HuH-7.5 (cell line): ENCODE measurements at regions not wholly inside any gene's neighbourhood (a gene's known extent, or its start where the extent isn't known, plus 50 kb on each side); places are given as distances from the start of the nearest gene placed in this dataset.

Experiments
- DNase-seq: peaks from one replicate; pipeline ENCODE4 v3.0.0; 2011; ENCODE audit warnings: low spot score

DNA sequence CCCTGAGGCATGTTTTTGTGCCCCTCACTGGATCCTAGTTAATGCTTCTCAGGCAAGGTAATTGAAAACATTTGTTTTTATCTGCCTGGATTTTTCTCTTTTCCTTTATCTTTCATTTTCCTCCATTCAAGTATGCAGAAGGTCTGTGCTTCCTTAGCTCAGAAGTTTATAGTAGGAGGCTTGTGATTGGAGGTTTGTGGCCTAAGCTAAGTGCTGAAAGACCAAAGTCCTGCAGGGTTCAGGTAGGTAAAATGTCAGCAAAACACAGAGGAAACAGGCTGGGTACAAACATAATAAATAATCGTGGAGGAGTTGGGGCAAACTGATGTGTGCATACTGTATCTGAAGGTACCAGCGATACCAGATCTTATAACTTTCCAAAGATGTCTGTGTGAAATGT lies 230.9 kb upstream of the KLF4 start:
- no peak for DNase-seq

DNA sequence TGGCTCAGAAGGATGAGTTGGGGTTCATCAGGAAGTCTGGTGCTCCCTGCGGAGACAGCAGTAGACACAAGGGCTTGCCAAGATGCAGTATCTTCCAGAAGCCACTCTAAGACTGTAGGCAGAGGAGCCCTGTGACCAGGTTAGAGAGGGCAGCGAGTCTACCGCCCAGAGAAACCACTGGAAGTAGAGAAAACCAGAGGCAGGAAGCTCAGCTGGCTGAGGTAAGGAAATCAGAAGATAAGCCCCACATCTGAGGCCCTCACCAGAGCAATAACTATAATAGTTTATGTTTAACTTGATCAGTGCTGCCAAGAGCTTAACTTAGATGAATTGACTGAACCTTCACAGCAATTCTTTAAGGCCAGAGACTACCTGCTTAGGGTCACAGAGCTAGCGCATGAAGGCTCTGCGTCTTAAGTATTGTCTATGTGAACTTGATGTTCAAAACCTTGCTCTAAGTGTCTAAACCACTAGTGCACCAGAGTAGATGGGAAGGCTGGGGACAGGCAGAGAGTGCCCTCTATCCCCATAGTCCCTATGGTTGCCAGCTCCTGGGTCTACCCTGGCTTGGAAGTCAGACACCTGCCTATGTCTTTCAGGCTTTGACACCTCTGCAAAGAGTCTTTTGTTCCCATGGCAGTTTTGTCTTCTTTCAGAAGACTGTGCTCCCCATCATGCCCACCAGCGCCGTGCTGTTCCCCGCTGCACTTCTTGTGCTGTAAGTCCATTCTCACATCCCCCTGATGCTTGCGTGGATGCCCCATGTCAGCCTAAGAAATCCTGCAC lies 228.2 kb upstream of the KLF4 start:
- DNase-seq, result no peak

DNA sequence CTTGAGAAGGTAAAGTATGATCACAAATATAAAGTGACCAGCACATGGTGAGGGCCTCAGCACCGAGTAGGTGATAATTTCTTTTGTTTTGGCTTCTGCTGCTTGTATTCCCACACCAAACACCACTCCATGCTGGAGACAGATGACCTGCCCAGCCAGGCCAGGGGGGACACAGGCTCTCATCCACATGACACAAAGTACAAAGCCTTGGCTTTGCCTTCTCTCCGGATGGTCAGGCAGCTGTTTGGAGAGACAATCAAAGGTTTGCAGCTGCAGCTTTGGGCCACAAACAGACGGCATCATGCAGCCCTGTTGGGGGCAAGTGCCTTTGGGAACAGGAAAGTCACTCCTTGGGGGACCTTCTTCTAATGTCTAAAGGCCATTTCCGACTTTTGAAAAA lies 226.2 kb upstream of the KLF4 start:
- DNase-seq, result no peak

DNA sequence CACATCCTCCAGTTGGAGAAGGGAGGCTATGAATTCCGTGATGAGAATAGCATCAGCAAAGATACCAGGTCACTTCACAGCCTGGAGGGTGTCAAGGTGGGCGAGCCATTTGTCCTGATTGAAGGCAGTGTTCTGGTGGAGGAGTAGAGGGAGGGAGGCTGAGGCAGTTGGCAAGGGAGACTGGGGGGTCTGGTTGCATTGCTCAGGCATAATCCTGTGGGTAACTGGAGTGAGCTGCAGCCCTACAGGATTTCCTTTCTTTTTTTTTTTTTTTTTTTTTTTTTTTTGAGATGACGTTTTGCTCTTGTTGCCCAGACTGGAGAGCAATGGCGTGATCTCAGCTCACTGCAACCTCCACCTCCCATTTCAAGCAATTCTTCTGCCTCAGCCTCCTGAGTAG lies 223.9 kb upstream of the KLF4 start:
- no peak for DNase-seq

GRCh38 chr9:107712390-107712789 lies 222.8 kb upstream of the KLF4 start:
- DNase-seq, result no peak

GRCh38 chr9:107711542-107711941 lies 222.0 kb upstream of the KLF4 start:
- no peak for DNase-seq

- no peak for DNase-seq
Measured at GRCh38 chr9:107710953-107711352, 221.4 kb upstream of the KLF4 start.

GRCh38 chr9:107710546-107710945 lies 221.0 kb upstream of the KLF4 start:
- DNase-seq, result no peak

DNA sequence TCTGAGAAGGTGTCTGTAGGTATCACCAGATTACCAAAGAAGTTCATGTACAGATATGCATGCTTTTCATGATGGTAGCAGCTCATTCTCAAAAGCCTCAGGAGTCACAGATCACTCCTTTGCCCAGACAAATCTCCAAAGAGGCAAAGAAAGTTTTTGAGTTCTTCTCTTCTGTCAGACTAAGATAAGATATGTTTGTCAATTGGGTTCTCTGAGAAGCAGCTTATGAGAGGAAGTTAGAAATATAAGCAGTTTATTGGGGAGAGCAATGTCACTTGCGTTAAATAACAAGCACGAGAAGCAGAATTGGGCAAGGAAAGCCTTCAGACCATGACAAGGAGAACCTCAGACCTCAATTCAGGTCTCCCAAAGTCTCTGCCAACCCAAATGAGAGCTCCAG lies 219.2 kb upstream of the KLF4 start:
- DNase-seq, result no peak

DNA sequence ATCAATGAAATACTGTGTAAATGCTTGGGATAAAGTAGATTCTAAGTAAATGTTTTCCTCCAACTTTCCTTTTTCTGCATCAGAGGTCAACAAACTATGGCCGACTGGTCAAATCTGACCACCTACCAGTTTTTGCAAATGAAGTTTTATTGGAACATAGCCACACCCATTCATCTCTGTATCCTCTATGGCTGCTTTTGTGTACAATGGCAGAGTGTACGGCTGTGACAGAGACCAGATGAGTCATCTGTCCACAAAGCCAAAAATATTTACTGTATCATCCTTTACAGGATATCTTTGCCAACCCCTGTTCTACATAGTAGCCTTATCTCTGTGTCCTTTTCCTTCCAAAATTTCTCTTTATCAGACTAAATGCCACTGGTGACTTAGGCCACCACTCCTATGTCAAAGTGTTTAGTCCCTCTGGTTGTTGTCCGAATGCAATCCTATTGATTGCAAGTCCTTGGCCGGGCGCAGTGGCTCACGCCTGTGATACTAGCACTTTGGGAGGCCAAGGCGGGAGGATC lies 218.4 kb upstream of the KLF4 start:
- no peak for DNase-seq

- DNase-seq, result no peak
Measured at GRCh38 chr9:107707428-107707837, 217.9 kb upstream of the KLF4 start.

DNA sequence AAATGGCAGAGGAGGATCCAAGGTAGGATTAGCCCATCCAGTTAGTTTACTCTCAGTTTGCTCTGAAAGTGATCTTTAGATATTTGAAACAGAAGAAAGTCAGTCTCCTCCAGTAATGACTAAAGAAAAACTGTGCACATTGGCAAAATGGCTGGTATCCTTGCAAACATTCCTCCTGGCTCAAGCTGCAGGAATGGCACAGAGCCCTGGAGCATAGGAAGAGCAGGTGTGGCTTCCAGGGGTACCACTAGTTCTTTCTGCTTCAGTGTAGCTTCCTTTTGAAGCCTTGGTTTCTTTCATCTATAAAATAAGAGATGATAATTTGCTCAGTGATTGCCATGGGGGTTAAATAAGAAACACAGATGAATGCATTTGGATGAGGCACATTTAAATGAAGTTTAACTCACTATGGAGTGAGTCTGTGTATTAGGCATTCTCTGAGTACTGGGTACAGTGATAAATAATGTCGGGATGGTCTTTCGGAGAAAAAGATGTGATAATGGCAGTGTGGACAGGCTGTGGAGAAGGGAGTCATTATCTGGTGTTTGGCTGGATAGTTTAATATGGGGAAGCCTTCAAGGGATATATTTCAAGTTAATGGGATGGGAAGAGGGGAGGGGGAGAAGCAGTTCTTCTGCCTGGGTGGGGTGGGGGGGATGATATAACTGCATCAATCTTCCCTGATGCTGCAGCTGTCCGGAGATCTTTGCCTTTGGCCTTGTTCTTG lies 217.3 kb upstream of the KLF4 start:
- DNase-seq, result no peak

- DNase-seq, result no peak
Measured at GRCh38 chr9:107705521-107705920, 216.0 kb upstream of the KLF4 start.

DNA sequence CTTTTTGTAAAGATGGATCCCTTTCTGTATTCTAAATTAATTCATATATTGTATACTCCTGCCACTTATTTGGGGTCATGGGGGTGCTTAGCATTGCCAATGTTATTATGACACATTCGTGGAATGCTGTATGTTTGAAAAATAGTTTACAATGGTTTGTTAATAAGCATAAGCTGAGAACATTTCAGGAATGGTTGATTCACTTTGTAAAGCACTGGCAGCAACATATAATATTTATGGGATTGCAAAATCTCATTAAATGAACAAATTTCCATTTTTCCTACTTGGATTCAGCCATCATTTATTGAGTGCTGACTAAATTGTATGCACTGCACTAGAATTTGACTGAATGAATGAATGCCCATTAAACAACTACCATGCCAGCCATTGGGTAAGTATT lies 215.2 kb upstream of the KLF4 start:
- no peak for DNase-seq

GRCh38 chr9:107703651-107704050 lies 214.1 kb upstream of the KLF4 start:
- no peak for DNase-seq

DNA sequence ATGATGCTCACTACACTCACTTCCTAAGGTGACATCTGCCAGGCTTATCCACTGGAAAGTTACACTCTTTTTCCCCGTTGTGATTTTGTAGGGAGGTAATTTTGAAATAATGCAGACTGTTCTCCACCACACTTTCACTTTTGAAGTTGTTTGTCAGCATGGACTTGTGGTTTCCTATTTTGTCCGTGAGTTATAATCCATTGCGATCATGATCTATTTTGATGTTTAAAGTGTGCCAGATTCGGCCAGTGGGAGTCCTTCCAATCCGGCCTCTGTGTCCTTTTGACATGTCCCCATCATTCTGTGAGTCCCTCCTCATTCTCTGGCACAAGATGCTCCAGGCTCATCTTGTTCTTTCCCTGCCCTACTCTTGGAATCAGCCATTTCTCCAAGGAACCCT lies 211.3 kb upstream of the KLF4 start:
- DNase-seq, result no peak

DNA sequence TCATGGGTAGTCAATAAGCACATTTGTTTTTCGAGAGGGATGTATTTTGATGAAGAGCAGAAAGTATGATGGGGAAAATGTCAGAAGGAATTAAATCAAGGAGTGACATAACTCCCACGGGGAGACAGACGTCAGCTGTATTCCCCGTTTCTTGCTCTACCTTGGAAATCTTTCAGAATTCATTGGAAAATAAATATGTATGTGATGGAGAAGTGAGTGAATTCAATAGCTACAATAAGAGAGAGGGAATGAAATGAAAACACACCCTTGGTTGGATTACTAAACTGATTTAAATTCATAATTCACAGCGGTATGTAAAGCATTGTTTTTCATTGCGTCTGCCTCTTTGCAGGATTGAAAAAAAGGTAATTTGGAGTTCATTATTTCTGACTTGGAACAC lies 209.7 kb upstream of the KLF4 start:
- DNase-seq, result no peak

DNA sequence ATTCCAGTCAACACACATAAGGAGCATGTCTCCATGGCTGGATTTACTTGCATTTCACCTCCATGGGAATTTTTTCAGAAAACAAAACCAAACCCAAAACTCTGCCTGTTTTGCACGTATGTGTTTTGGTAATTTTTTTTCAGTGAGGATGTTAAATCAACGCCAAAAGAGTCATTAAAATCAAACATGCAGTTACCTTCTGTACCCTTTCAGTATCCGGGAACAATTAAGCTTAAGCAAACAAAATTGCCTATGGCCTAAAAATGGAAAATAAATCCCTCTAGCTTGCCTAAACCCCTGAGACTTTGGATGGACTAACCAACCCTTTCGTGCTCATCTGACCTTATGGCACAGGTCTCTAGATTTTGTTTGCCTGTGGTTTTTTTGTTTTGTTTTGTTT lies 209.2 kb upstream of the KLF4 start:
- no peak for DNase-seq

- no peak for DNase-seq
Measured at GRCh38 chr9:107696302-107696701, 206.7 kb upstream of the KLF4 start.

DNA sequence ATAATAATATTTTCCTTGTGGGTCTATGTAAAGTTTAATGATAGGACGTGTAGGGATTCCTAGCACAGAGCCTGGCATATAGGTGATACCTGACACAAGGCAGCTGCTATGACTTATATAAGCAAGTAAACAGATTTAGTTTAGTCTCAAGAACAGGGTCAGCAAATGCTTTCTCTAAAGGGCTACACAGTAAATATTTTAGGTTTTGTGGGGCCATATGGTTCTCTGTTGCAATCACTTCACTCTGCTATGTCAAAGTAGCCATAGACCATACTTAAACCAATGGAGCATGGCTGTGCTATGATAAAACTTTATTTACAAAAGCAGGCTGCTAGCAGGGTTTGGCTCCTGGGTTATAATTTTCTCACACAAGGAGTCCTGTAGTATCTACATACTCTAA lies 204.8 kb upstream of the KLF4 start:
- DNase-seq, result no peak

GRCh38 chr9:107693625-107694326 lies 204.2 kb upstream of the KLF4 start:
- DNase-seq, result no peak

DNA sequence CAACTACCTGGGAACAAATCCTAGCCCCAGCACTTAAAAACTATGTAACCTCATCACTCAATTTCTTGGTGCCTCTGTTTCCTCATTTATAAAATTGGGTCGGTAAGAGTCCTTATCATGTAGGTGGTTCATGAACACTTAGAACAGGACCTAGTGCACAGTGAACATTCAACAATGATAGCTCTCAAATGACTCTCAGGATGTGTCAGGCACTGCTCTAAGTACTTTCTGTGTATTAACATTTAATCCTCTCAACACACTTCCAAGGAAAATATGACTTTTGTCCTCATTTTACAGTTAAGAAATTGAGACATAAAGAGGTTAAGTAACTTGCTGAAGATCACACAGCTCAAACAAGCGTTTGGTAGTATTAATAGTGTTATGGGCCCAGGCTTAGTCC lies 202.1 kb upstream of the KLF4 start:
- DNase-seq, result no peak

DNA sequence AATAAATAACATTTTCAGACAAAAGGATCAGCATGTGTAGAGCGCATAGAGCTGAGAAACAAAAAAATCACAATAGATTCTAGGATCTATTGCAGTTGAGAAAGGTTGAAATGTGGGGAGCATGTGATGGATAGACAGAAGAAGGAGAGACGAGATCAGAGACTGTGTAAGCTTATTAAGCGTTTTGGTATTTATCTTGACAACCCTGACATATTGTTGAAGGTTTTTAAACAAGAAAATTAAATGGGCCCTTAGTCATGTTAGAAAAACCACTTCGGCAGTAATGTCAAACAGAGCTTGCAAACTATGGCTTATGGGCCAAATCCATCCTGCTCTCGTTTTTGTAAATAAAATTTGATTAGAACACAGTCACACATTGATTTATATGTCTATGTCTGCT lies 200.5 kb upstream of the KLF4 start:
- DNase-seq, result no peak
